Activated CD8-positive, alpha-beta memory T cell treated with anti-CD3 and anti-CD28 coated beads, Interleukin-2, amount 50 U/mL, for 1 hour (primary cell): ENCODE measurements at regions not wholly inside any gene's neighbourhood (a gene's known extent, or its start where the extent isn't known, plus 50 kb on each side); places are given as distances from the start of the nearest gene placed in this dataset.

Source experiments
- DNase-seq: peaks from one replicate; pipeline ENCODE4 v3.0.0-alpha.2; 2020; ENCODE audit errors: extremely low read depth

- no peak for DNase-seq
Observed at GRCh38 chr2:235168174-235168979, 216.6 kb downstream of the SH3BP4 start.

GRCh38 chr2:235170016-235170415 lies 218.2 kb downstream of the SH3BP4 start:
- DNase-seq, result no peak

GRCh38 chr2:235170536-235171521 lies 219.0 kb downstream of the SH3BP4 start:
- no peak for DNase-seq

GRCh38 chr2:235171550-235172031 lies 219.8 kb downstream of the SH3BP4 start:
- DNase-seq, result no peak

GRCh38 chr2:235180642-235181041 lies 228.8 kb downstream of the SH3BP4 start:
- no peak for DNase-seq

DNA sequence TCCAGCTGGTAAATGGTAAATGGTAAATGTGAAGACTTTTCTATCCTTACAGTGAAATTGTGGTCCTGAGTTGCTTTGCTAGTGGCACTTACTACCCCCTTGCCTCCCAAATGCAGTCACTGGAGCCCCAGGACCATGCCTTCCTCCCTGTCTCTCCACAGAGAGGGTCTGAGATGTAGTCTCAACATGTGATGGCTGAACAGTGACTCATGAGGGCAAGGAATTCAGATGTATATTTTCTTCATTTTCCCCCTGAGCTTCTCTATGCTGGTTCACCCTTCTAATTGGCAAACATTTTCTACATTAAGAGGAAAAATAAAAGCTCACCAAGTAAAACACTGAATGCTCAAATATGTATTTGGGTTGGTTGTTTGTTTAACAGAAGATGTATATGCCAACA lies 232.0 kb downstream of the SH3BP4 start:
- no peak for DNase-seq

DNA sequence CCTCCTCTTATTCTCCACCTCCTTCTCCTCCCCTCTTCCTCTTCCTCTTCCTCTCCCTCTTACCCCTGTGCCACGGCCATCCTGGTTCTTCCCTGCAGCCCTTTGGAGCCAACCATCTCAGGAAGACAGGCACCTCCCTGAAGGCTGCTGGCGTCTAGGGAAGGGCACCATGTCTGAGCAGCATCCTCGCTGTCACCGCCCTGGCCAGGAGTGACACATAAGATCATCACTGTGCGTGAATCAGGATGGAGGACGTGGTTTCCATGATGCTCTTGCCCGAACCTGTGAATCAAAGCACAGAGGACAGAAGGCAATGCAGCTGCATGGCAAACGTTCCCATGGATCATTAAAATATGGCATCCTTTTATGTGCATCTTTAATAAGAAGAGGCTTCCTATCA lies 236.0 kb downstream of the SH3BP4 start:
- no peak for DNase-seq

- DNase-seq, result no peak
Observed at GRCh38 chr2:235191486-235191885, 239.7 kb downstream of the SH3BP4 start.

- no peak for DNase-seq
Observed at GRCh38 chr2:235191978-235192377, 240.2 kb downstream of the SH3BP4 start.

DNA sequence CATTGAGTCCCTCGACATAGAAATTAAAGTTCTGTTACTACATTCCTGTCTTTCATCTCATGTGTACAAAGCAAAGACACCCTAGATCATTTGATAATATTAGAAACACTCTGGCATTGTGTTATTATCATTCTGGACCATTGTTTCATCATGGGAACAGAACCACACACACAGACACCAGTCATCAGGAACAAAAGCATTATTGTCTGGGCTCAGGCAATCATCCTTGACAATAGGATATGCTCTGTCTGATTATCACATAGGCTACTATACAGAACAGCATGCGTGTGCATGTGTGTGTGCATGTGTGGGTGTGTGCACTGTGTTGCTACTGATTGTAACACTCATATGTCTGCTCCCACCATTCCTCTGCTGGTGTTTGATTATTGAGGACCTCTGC lies 242.5 kb downstream of the SH3BP4 start:
- no peak for DNase-seq

GRCh38 chr2:235194836-235195235 lies 243.0 kb downstream of the SH3BP4 start:
- no peak for DNase-seq

DNA sequence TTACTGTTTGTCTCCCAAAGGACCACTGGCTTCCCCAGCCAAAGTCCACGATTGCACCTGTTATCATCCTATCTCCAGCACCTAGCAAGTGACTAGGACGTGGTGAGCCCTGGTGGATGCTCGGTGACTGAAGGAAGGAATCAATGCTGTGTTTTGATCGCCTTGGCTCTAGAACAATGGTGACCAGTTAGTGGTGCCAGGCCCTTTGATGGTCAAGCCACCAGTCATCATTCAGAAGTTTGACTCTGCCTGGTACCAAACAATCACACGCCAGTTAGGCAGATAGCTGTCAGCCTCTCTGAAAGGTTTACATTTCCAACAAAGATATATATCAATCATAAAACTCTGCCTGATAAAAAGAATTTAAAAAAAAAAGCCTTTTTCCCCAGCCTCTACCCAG lies 244.1 kb downstream of the SH3BP4 start:
- DNase-seq, result no peak

- no peak for DNase-seq
Observed at GRCh38 chr2:235199128-235199527, 247.3 kb downstream of the SH3BP4 start.

DNA sequence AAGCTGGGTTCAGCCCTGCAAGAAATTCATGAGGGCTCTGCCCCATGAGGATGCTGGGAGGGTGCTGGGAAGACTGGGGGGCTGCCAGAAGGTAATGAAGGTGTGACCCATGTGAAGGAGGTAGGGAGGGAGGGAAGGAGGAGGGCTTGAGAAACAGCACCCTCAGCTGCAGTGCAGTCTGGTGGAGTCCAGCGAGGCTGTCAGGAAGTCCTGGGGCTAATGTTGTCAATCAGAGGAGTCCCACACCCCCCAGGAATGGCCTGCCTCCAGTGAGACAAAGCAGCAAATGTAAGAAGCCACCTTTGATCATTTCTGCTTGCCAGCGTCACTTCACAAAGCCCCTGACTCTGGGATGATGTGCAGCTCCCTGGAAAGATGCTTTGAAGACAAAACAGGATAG lies 248.4 kb downstream of the SH3BP4 start:
- DNase-seq, result no peak

- no peak for DNase-seq
Observed at GRCh38 chr2:235201756-235202155, 249.9 kb downstream of the SH3BP4 start.

- DNase-seq, result no peak
Observed at GRCh38 chr2:235204948-235205347, 253.1 kb downstream of the SH3BP4 start.

- no peak for DNase-seq
Observed at GRCh38 chr2:235206399-235206798, 254.6 kb downstream of the SH3BP4 start.

DNA sequence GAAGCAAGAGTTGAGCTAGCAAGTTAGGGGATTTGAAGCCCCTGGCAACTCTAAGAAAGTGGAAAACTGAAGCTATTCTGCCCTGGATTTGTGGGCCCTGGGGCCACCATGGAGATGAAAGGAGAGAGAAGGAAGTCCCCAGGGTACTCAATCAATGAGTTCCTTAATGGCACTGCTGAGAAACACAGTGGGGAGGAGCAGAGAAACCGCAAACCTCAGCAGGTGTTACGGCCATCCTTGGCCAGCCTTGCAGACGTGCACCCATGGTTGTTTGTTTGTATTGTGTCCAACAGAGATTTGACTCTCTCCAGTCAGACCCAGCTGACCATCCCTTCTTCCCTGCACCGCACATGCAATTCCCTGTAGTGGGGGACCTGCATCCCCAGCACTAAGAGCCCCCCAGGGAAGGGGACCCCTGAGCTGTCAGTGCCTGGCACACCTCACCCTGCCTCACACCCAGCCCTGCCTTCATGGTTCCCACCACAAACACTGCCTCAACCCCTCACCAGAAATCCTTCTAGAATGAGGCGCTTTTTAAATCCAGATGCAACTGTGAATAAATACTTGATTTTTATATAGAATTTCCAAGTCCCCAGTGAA lies 255.3 kb downstream of the SH3BP4 start:
- DNase-seq, result no peak

DNA sequence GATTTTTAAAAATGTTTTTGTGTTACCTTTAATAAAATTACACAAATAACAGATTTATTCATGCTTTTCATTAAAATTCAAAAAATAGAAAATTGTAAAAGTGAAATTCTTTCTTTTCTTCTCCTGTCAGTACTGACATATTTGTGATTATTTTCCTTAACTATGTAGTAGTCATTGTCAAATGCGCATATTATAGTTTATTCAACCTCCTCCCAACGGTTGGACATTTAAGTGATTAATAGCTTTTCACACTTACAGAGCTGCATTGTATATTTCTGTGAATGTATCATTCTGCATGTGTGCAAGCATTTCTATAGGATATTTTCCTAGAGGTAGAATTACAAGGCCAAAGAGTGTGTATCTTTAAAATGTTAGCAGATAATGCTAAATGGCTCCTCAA lies 259.2 kb downstream of the SH3BP4 start:
- no peak for DNase-seq

- no peak for DNase-seq
Observed at GRCh38 chr2:235212501-235213158, 260.8 kb downstream of the SH3BP4 start.

GRCh38 chr2:235215248-235215647 lies 263.4 kb downstream of the SH3BP4 start:
- no peak for DNase-seq

DNA sequence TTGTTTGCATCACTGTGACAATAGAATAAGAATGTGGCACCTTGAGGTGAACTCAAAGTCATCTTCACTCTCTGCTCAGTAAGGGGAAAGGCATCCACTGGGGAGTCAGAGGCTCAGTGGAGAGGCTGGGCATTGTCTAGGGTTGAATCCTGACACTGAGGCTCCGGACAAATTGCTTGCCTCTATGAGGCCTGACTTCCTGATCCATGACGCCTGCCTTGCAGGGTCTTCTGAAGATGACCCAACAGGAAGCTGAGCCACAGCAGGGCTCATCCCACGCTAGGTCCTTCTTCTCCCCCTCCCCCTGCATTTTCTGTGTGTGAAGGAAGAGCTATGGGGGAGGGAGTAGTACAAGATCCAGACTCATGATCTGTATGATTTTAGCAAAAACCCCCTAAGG lies 265.1 kb downstream of the SH3BP4 start:
- DNase-seq, result no peak
